NCI-H1105 (cell line): ENCODE measurements at regions not wholly inside any gene's neighbourhood (a gene's known extent, or its start where the extent isn't known, plus 50 kb on each side); places are given as distances from the start of the nearest gene placed in this dataset.

Experiments
- DNase-seq: peaks from one replicate; lab custom pipeline; 2025; lab: John Stamatoyannopoulos, UW

DNA sequence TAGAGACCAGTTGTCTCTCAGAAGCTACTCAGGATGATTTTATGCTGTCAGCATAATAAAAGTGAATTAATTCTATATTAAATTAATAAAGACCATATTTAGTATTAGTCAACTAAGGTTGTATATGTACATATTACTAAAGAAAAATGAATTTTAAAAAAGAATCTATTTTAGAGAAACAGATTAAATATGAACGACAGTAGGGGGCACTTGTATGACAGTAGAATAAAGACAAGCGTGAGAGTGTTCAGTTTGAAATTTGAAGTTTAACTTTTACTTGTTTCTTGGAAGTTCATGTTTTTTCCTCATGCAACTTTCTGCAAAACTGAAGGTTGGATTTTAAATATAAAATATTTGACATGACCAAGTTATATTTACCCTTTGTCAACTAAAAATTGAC lies 67.9 kb upstream of the MACF1 start:
- no peak for DNase-seq

DNA sequence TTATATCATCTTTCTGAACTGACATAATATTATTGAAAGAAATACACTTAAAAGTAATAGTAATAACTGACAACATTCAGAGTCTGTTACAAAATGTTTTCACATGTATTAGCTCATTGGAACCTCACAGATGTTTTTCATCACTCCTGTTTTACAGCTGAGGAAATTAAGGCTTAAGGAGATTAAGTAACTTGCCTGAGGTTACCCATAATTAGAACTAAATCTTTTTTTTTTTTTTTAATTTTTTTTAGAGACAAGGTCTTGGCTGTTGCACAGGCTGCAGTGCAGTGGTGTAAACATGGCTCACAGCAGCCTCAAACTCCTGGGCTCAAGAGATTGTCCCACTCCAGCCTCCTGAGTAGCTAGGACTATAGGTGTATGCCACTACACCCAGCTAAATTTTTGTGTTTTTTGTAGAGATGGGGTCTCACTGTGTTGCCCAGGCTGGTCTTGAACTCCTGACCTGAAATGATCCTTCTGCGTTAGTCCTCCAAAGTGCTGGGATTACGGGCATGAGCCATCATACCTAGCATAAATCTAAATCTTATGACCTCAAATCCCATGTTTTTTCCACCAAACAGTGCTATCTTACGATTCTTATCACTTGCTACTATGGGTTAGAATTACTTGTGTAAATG lies 64.7 kb upstream of the MACF1 start:
- DNase-seq: no peak

DNA sequence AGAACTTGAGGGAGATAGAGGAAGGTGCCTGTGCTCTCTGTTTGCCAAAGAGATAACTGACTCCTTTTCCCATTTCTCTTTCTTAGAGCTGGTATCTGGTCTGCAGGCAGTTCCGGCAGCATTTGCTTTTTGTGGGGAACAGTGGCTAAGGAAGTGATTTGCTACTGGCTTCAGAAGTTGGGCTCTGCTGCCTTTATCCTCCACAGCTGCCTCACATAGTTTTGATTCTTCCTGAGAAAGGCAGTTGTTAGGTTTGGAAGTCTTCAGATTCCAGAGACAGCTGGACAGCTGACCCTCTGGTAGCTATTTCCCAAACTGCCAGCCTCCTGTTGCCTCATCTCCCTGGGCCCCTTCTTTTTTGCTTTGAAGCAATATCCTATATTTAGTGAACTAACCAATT lies 62.6 kb upstream of the MACF1 start:
- DNase-seq: no peak

DNA sequence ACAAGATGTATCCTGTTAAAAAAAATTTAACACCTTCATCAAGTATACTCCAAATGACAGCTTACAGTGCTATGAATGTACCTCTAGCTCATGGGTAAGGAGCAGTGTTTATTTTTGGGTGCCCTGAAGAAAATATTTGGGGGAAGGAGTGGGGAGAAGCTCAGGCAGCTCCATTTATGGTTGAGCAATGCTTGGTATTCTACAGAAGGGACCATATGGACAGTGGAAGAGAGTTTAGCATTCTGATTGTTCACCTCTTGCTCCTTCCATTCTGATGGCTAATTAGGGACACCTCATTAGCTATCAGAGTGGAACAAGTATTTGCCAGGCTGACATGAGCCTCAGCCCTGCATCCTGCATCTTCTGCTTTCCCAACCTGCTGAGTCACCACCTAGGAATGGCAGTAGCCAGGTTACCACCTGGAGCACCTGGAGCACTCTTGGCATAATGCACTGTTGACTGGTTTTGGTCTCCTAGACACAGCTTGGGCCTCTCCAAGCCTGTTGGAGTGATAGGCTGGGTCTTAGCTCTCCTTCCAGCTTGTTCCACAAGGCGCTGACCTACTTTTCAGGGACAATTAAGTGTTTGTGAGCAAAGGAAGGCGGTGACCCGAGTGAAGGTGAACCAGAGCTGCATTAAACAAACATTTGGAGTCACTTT lies 62.0 kb upstream of the MACF1 start:
- DNase-seq: peak; percentile 22

DNA sequence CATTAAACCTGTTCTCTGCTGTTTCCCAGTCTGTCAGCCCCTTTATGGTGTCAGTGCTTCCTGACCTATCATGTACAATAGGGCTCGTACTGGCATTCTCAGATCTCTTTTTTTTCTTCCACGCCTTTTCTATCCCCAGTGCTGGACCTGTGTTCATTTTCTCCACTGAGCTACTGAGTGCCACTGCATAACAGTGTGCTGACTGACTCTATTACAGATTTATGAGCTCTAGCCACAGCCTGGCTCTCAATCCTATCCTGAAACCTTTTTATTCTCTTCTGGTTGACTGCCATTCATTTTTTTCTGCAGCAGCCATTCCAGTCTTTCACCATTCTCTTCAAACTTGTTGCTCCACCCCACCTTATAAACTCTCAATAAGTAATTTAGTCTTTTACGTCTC lies 59.6 kb upstream of the MACF1 start:
- DNase-seq: no peak

DNA sequence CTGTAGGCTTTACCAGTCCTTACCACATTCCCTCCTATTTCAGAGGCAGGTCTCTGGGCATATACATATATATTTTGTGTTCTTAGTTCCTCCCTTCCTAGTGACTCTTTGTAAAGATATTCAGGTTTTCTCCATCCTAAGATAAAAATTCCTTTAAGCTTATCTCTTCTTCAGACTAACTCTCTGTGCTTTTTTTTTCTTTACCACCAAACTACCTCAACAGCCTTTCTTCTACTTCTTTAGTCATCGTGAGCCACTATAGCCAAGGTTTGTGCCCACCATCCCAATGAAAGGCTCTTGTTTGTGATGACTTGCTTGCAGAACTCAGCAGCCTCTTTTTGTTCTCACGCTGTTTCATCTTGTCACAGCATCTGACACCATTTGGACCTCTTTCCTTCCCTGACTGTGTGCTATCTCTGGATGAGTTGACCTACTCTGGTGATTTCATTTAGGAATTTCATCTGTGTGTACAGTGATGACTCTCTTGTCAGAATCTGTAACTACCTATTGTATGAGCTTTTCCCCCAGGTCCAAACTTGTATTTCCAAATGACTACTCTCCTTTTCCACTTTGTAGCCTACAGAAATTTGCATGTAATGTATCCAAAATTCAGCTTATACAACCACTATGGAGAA lies 59.0 kb upstream of the MACF1 start:
- no peak for DNase-seq

DNA sequence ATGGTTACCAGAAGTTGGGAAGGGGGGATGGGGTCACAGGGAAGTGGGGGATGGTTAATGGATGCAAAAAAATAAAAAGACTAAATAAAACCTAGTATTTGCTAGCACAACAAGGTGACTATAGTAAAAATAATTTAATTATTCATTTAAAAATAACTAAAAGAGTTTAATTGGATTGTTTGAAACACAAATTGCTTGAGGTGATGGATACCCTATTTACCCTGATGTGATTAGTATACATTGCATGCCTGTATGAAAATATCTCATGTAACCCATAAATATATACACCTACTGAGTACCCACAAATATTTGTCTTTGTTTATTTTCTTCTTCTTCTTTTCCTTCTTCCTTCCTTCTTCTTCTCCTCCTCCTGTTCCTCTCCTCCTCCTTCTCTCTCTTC lies 57.8 kb upstream of the MACF1 start:
- DNase-seq: no peak

DNA sequence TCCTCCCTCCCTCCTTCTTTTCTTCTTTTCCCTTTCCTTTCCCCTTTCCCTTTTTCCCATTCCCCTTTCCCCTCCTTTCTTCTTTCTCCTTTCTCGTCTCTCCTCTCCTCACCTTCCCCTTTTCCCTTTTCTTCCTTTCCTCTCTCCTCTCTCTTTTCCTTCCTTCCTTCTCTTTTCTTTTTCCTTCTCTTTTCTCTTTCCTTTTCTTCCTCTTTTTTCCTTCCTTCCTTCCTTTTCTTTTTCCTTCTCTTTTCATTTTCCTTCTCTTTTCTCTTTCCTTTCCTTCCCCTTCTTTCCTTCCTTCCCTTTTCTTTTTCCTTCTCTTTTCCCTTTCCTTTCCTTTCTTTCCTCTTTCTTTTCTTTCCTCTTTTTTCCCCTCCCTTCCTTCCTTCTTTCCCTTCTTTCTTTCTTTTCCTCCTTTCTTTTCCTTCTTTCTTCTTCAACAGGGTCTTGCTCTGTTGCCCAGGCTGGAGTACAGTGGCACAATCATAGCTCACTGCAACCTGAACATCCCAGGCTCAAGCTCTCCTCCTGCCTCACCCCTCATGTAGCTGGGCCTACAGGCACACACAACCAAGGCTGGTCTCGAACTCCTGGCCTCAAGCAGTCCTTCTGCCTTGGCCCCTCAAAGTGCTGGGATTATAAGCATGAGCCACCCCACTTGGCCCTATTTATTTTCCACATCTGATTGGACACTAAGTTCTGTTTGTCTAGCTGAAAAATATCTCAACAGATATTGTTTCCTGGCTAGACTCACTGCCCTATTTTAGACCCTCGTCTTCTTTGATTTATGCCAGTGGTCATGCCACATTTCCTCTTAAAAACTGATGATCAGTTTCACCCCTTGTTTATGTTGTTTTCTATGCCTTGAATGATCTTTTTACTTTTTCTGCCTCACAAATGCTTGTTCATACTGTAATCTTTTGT lies 57.1 kb upstream of the MACF1 start:
- DNase-seq: no peak

DNA sequence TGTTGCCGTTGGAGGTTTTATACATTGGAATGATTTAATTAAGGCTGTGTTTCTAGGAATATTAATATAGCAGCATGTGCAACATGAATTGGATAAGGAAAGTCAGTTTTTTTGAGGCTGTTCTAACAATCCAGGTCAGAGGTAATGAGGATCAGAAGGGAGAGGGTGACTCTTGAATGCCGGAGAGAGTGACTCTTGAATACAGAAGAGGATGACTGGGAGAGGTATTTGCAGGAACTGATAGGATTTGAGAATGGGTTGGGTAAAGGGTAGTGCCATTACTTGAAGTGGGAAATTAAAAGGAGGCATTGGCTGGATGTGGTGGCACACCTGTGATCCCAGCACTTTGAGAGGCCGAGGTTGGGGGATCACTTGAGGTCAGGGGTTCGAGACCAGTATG lies 55.6 kb upstream of the MACF1 start:
- no peak for DNase-seq

DNA sequence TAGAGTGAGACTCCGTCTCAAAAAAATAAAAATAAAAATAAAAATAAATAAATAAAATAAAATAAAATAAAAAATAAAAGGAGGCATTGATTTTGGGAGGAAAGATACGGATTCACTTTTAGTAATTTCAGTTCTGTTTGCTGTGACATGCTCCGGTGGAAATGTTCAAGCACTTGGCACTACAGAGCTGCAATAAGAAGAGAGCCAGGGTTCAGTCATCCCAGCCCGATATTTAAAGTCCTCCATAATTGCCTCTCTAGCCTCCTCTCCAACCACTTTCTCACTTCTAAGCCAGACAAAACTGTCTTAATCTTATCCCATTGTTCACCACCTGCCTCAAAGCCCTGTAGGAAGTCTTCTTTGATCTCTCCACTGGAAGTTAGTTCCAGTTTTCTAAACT lies 55.0 kb upstream of the MACF1 start:
- DNase-seq: no peak

DNA sequence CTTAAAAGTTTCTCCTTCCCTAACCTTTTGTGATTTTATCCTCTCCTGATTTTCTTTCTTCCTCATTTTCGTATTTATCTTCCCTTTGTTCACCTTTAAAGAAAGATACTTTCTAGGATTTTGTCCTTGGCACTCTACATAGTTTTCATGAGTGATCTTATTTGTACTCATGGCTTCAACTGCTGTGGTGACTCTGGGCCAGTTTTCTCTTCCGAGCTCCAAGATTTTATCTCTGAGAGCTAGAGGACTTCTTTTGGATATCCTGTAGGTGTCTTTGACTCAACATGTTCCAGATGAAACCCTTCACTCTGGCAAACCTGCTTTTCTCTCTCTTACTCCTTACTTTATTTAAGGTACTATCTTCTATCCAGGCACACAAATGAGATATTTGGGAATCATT lies 53.7 kb upstream of the MACF1 start:
- DNase-seq: no peak

DNA sequence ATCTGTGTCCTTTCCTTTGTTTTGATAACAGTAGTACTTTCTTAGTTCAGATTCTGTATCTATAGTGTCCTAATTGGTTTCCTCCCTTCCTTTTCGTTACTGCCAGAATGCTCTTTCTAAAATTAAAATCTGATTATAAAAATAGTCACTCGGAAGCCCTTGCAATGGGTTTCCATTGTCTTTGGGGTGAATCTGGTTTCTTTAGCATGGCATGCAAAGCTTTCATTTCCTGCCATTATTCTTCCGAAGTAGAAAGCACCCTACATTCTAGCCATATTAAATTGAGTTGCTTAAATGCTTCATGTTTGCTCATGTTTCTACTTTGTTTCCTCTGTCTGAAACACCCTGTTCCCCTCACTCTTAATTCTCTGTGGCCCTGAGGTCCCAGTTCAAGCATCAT lies 53.2 kb upstream of the MACF1 start:
- no peak for DNase-seq

DNA sequence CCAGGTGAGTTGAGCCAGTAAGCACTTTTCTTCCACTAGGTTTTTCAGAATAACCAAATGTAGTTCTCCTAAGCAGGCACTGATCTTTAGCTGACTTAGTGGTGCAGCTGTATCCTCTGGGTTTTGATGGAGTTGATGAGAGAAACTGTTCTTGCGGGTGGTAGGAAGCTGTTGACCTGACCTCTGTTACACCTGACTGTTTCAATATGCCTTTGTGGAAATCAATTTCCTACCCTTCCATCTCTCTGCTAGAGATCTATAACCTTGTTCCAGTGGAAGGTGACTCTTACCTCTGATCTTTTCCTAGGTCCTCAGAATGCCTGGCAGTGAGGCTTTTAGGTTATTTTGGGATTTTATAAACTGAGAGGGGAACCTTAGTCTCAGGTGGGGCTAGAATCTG lies 51.6 kb upstream of the MACF1 start:
- no peak for DNase-seq

DNA sequence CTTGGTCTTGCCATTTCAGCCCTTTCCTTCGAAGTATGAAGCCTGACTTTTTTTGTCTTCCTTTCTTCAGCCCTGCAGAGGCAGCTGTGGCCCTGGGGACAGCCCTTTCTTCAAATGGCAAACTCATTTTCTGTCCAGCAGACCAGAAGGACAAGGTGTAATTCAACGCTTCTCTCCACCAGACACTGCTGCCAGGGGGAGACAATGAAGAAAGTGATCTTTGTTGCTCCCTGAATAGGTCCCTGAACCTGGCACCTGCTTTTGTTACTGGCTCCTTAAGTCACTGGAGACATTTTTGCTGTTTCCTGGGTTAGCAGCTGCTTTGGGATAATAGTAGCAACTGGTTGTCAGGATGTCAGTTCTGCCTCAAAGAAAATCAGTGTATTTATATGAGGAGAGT lies 50.8 kb upstream of the MACF1 start:
- DNase-seq: no peak

DNA sequence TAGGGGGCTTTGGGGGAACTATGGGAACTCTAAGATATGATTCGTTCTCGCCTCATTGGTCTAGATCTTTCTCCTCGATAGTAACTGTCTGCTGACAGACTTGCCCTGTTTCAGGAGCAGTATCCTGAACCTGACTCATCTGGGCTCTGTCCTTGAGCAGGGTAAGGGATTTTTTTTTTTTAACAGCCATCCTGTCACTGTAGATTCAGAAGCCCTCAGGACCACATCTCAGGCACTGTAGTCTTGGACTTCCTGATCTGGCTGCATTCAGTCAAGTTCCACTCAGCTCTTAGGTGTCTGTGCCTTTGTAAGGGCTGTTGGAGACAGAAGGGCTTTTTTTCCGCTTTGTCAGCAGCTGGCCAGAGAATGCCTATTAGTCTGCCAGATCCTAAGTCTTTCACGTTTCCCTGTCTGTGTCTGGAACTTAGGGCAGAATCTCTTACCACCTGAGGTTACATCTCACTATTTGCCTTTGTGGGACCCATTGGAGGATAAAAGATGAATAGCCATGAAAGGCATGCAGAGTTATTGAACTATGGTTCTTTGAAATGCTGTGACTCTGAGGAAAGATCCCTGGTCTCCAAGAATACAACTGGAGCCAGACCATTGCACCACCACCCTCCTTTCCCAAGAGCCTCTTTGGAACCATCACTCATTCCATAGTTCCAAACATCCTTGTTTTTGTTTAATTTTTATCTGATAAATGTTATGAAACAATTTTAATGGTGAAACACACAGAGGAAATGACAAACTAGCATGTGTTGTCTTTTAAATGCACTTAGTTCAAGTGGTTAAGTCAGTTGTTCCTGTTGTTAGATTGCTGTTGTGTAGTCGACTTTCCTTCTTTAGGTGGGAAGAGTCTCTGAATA lies 49.7 kb upstream of the MACF1 start:
- peak; percentile 14 for DNase-seq
